Keratinocyte (primary cell): ENCODE measurements at regions not wholly inside any gene's neighbourhood (a gene's known extent, or its start where the extent isn't known, plus 50 kb on each side); places are given as distances from the start of the nearest gene placed in this dataset.

ENCODE experiments used
- DNase-seq: peaks from one replicate; pipeline ENCODE4 v3.0.0-alpha.2; 2011; ENCODE audit warnings: low read depth, missing footprints, low spot score
- FAIRE-seq: peaks from 2 replicates; lab custom pipeline; 2011; peaks lifted over from hg19 to GRCh38; lab: Jason Lieb, UNC
- H2AFZ ChIP-seq: 2 replicates; pipeline ENCODE4 v1.6.0; 2012; ENCODE audit warnings: low read length, control low read depth, inconsistent platforms; ENCODE audit not compliant: control insufficient read depth
- H3K27ac ChIP-seq: 2 replicates; pipeline ENCODE4 v1.5.1; 2011; ENCODE audit warnings: low read length; ENCODE audit not compliant: control insufficient read depth, insufficient read depth
- H3K27me3 ChIP-seq: 3 replicates; pipeline ENCODE4 v1.6.0; 2011; ENCODE audit warnings: low read length; ENCODE audit not compliant: control insufficient read depth, insufficient read depth; ENCODE audit errors: extremely low read depth
- H3K36me3 ChIP-seq, 2 experiments: 2 replicates in 1 of 2; 3 replicates in 1 of 2; pipeline ENCODE4 v1.5.1; 2011; ENCODE audit warnings: low read length in 2 of 2, mild to moderate bottlenecking in 1 of 2; ENCODE audit not compliant: control insufficient read depth in 2 of 2, insufficient read depth in 2 of 2; ENCODE audit errors: extremely low read depth in 1 of 2
- H3K4me1 ChIP-seq: 3 replicates; pipeline ENCODE4 v1.5.1; 2011; ENCODE audit warnings: low read length; ENCODE audit not compliant: control insufficient read depth, insufficient read depth; ENCODE audit errors: extremely low read depth
- H3K4me2 ChIP-seq: 3 replicates; pipeline ENCODE4 v1.6.0; 2011; ENCODE audit warnings: low read depth, low read length; ENCODE audit not compliant: control insufficient read depth, insufficient read depth; ENCODE audit errors: extremely low read depth
- H3K4me3 ChIP-seq, 3 experiments: fragments of 200-600 bp in 1 of 3; sonication (generic) in 1 of 3; 2 replicates in 2 of 3; 3 replicates in 1 of 3; pipeline ENCODE4 v1.5.1; 2011 to 2016; ENCODE audit warnings: low read length in 3 of 3, mild to moderate bottlenecking in 3 of 3, control low read depth in 2 of 3, inconsistent platforms in 1 of 3, low read depth in 1 of 3, mixed read lengths in 1 of 3, mixed run types in 1 of 3, moderate library complexity in 1 of 3; ENCODE audit not compliant: control insufficient read depth in 2 of 3, insufficient read depth in 2 of 3; ENCODE audit errors: extremely low read depth in 1 of 3
- H3K79me2 ChIP-seq: 2 replicates; pipeline ENCODE4 v1.6.0; 2012; ENCODE audit warnings: low read length; ENCODE audit not compliant: control insufficient read depth, insufficient read depth
- H3K9ac ChIP-seq: 3 replicates; pipeline ENCODE4 v1.6.0; 2011; ENCODE audit warnings: low read length; ENCODE audit not compliant: control insufficient read depth, insufficient read depth; ENCODE audit errors: extremely low read depth
- H3K9me1 ChIP-seq: 3 replicates; pipeline ENCODE4 v1.6.0; 2011; ENCODE audit warnings: low read length; ENCODE audit not compliant: control insufficient read depth, insufficient read depth; ENCODE audit errors: extremely low read depth
- H3K9me3 ChIP-seq: 2 replicates; pipeline ENCODE4 v1.5.1; 2012; ENCODE audit warnings: low read depth, low read length; ENCODE audit not compliant: control insufficient read depth
- H4K20me1 ChIP-seq: 3 replicates; pipeline ENCODE4 v1.6.0; 2011; ENCODE audit warnings: low read length; ENCODE audit not compliant: control insufficient read depth, insufficient read depth; ENCODE audit errors: extremely low read depth
- EZH2 ChIP-seq: IDR thresholded peaks from one replicate; pipeline ENCODE4 v1.6.1; 2012; ENCODE audit warnings: inconsistent platforms, mild to moderate bottlenecking, low read length, moderate library complexity
- dilution Hi-C: fragments of 300-500 bp; cut with MboI; formaldehyde crosslinking; loops from one replicate; pipeline ENCODE4 v1.7.0; 2020; ENCODE audit warnings: low sequenced_read_pairs; ENCODE audit not compliant: extremely low pct_ligation_motif_present
- TF ChIP-seq, protein P1 (sequence below), 3 experiments: IDR thresholded peaks in 1 of 3; conservative IDR thresholded peaks in 1 of 3; optimal IDR thresholded peaks in 1 of 3; 2 replicates in 2 of 3; 3 replicates in 1 of 3; pipeline versions ENCODE3 to v1.5.1; 2011; ENCODE audit warnings: low read length in 3 of 3, mild to moderate bottlenecking in 3 of 3, moderate library complexity in 2 of 3, control low read depth in 1 of 3, inconsistent platforms in 1 of 3; ENCODE audit not compliant: insufficient read depth in 2 of 3; ENCODE audit errors: extremely low read depth in 1 of 3

DNA sequence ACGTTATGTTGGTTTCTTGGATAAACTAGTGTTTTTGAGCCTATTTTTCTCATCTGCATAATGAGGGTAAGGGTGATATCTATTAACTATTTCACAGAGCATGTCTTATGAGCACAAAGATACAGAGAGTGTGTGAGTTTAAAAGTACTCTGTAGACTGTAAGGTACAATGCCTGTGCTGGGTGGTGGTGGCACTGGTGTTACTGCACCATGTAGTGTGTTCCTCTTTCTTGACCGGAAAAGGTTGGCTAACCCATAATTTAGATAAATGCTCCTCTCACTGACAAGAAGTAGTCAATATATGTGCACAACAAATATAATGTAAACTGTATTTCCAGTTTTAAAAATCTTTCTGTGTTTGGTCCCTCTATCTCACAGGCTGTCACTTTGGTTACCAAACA is 116.2 kb upstream of the MMS22L start:
- FAIRE-seq = no peak
- Histone ChIP-seq H3K4me1 (no peaks in the 10 kb centered on the region), H3K36me3 (no peaks in the 10 kb centered on the region), H3K27ac (no peak overlapping the region), H3K79me2 (no peaks in the 10 kb centered on the region), H2AFZ (no peak overlapping the region), H3K4me3 (no peak overlapping the region), H4K20me1 (no peaks in the 10 kb centered on the region), H3K9me3 (no peaks in the 10 kb centered on the region), H3K4me2 (no peak overlapping the region), H3K9me1 (no peaks in the 10 kb centered on the region), H3K27me3 (no peaks in the 10 kb centered on the region), H3K9ac (no peak overlapping the region)
- no peak for DNase-seq
- TF ChIP-seq EZH2 = no peak
- TF ChIP-seq, protein P1, sequence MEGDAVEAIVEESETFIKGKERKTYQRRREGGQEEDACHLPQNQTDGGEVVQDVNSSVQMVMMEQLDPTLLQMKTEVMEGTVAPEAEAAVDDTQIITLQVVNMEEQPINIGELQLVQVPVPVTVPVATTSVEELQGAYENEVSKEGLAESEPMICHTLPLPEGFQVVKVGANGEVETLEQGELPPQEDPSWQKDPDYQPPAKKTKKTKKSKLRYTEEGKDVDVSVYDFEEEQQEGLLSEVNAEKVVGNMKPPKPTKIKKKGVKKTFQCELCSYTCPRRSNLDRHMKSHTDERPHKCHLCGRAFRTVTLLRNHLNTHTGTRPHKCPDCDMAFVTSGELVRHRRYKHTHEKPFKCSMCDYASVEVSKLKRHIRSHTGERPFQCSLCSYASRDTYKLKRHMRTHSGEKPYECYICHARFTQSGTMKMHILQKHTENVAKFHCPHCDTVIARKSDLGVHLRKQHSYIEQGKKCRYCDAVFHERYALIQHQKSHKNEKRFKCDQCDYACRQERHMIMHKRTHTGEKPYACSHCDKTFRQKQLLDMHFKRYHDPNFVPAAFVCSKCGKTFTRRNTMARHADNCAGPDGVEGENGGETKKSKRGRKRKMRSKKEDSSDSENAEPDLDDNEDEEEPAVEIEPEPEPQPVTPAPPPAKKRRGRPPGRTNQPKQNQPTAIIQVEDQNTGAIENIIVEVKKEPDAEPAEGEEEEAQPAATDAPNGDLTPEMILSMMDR (optimal IDR thresholded peaks at IDR 0.05 in 1 of 3, IDR thresholded peaks at IDR 0.05 in 1 of 3, conservative IDR thresholded peaks at IDR 0.05 in 1 of 3; ENCODE audit: extremely low read depth in 1 of 3, insufficient read depth in 2 of 3, low read length in 3 of 3) = no peak
- dilution Hi-C loops = no loop called here

DNA sequence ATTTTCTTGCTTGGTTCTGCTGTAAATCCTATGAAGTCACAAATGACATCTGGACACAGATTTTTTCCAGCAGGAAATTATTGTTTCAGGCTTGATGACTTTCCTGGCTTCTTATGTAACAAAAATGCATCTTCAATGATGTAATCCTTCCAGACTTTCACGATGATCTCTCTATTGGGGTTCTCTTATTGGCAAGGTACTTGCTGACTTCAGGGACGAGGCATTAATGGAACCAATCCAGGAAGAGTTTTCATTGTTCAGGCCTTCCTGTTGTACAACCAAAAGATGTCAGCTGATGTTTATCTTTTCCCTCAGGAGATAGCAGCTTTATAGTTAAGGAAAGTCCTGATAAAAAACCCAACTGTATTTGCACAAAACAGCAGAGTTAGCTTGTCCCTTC is 118.5 kb upstream of the MMS22L start:
- Histone ChIP-seq H3K79me2 (no peaks in the 10 kb centered on the region), H3K4me1 (no peaks in the 10 kb centered on the region), H3K4me3 (no peak overlapping the region), H3K27ac (no peak overlapping the region), H4K20me1 (no peaks in the 10 kb centered on the region), H3K36me3 (no peaks in the 10 kb centered on the region), H3K9me3 (no peaks in the 10 kb centered on the region), H3K4me2 (no peak overlapping the region), H3K27me3 (no peaks in the 10 kb centered on the region), H2AFZ (no peak overlapping the region), H3K9ac (no peak overlapping the region), H3K9me1 (no peaks in the 10 kb centered on the region)
- TF ChIP-seq, protein P1 (optimal IDR thresholded peaks at IDR 0.05 in 1 of 3, IDR thresholded peaks at IDR 0.05 in 1 of 3, conservative IDR thresholded peaks at IDR 0.05 in 1 of 3; ENCODE audit: extremely low read depth in 1 of 3, insufficient read depth in 2 of 3, low read length in 3 of 3) = no peak
- no peak for TF ChIP-seq EZH2
- no peak for FAIRE-seq
- no peak for DNase-seq
- dilution Hi-C loops = no loop called here
